Inflammatory macrophage treated with lipopolysaccharide for 1 hour (primary cell): ENCODE measurements at regions not wholly inside any gene's neighbourhood (a gene's known extent, or its start where the extent isn't known, plus 50 kb on each side); places are given as distances from the start of the nearest gene placed in this dataset.

Experiments used
- DNase-seq, 2 donors: peaks; one replicate each; pipeline ENCODE4 v3.0.0-alpha.2; 2020 to 2022

GRCh38 chr2:8193686-8194615 lies 487.9 kb upstream of the ID2 start:
- DNase-seq = peak; percentile 48 to 65

GRCh38 chr2:8195784-8196183 lies 486.1 kb upstream of the ID2 start:
- no peak for DNase-seq

GRCh38 chr2:8196316-8196715 lies 485.5 kb upstream of the ID2 start:
- peak in 1 of 2 donors; percentile 45 for DNase-seq

- no peak for DNase-seq
Observed at GRCh38 chr2:8197101-8197500, 484.8 kb upstream of the ID2 start.

- no peak for DNase-seq
Observed at GRCh38 chr2:8197825-8198224, 484.0 kb upstream of the ID2 start.

GRCh38 chr2:8198766-8199382 lies 483.0 kb upstream of the ID2 start:
- DNase-seq = no peak

GRCh38 chr2:8202132-8202531 lies 479.7 kb upstream of the ID2 start:
- no peak for DNase-seq

GRCh38 chr2:8203364-8203763 lies 478.5 kb upstream of the ID2 start:
- no peak for DNase-seq

GRCh38 chr2:8204711-8205110 lies 477.1 kb upstream of the ID2 start:
- peak; percentile 80 to 93 for DNase-seq

GRCh38 chr2:8209494-8209893 lies 472.4 kb upstream of the ID2 start:
- DNase-seq = no peak

- DNase-seq = no peak
Observed at GRCh38 chr2:8211384-8211783, 470.5 kb upstream of the ID2 start.

- DNase-seq = no peak
Observed at GRCh38 chr2:8212239-8212638, 469.6 kb upstream of the ID2 start.

- peak; percentile 88 to 96 for DNase-seq
Observed at GRCh38 chr2:8214036-8214615, 467.7 kb upstream of the ID2 start.

GRCh38 chr2:8215159-8215863 lies 466.5 kb upstream of the ID2 start:
- no peak for DNase-seq

GRCh38 chr2:8215982-8216381 lies 465.9 kb upstream of the ID2 start:
- no peak for DNase-seq

GRCh38 chr2:8216397-8216796 lies 465.5 kb upstream of the ID2 start:
- no peak for DNase-seq

- no peak for DNase-seq
Observed at GRCh38 chr2:8217468-8218030, 464.3 kb upstream of the ID2 start.

- DNase-seq = no peak
Observed at GRCh38 chr2:8219096-8219495, 462.8 kb upstream of the ID2 start.

- peak in 1 of 2 donors; percentile 47 for DNase-seq
Observed at GRCh38 chr2:8219631-8220355, 462.1 kb upstream of the ID2 start.

- peak in 1 of 2 donors; percentile 51 for DNase-seq
Observed at GRCh38 chr2:8222979-8223694, 458.7 kb upstream of the ID2 start.

- DNase-seq = no peak
Observed at GRCh38 chr2:8223695-8224346, 458.0 kb upstream of the ID2 start.
